ENCODE measurements at regions not wholly inside any gene's neighbourhood (a gene's known extent, or its start where the extent isn't known, plus 50 kb on each side); places are given as distances from the start of the nearest gene placed in this dataset.

GRCh38 chr1:221827307-221827642, 85.4 kb upstream of the DUSP10 start:
- TF ChIP-seq CTCF (conservative IDR thresholded peaks at IDR 0.05) (no peak), ZFX (IDR thresholded peaks at IDR 0.05) (no peak)

Measured in C4-2B (cell line).